ENCODE measurements at regions not wholly inside any gene's neighbourhood (a gene's known extent, or its start where the extent isn't known, plus 50 kb on each side); places are given as distances from the start of the nearest gene placed in this dataset.
A peak's percentile ranks its signal among the peaks of the same experiment; 100 is the strongest.

GRCh38 chr10:31689233-31689632 lies 239.4 kb downstream of the ARHGAP12 start:
- Histone ChIP-seq H3K27ac (ENCODE audit: low read depth, low read length) (no peak overlapping the region), H2BK120ac (ENCODE audit: low read depth, low read length) (no peak overlapping the region), H3K4me3 (ENCODE audit: low read length) (no peak overlapping the region), H3K23ac (ENCODE audit: low read length) (no peak overlapping the region), H3K9ac (ENCODE audit: low read length) (no peak overlapping the region), H3K4me2 (ENCODE audit: low read length) (no peak overlapping the region), H4K5ac (ENCODE audit: low read length) (no peak overlapping the region), H2BK15ac (replicated peaks; ENCODE audit: low read depth) (no peak overlapping the region), H2BK5ac (ENCODE audit: low read length) (no peak overlapping the region), H3K27me3 (ENCODE audit: insufficient read depth, low read length, poor library complexity) (no peaks in the 10 kb centered on the region), H3K79me1 (ENCODE audit: low read length) (no peaks in the 10 kb centered on the region), H3K36me3 (ENCODE audit: control insufficient read depth, insufficient read depth, low read length) (no peaks in the 10 kb centered on the region), H3K56ac (ENCODE audit: low read length) (no peak overlapping the region), H3K4ac (ENCODE audit: low read depth, low read length) (no peak overlapping the region), H3K4me1 (ENCODE audit: control insufficient read depth, low read depth, low read length) (no peaks in the 10 kb centered on the region), H3K18ac (ENCODE audit: low read length) (no peak overlapping the region), H4K8ac (ENCODE audit: low read depth, low read length) (no peak overlapping the region), H3K79me2 (ENCODE audit: control insufficient read depth, insufficient read depth, low read length) (no peaks in the 10 kb centered on the region), H2AK5ac (ENCODE audit: low read length) (no peak overlapping the region)
- no peak for DNase-seq
- no CpG with 5 or more reads among the region's 1 CpG for WGBS (ENCODE audit: extremely low coverage, insufficient coverage, low lambda C conversion rate)

- H3K4me3 ChIP-seq (ENCODE audit: low read length) = no peak overlapping the region
- no peak overlapping the region for H3K9ac ChIP-seq (ENCODE audit: low read length)
- no peak overlapping the region for H3K4ac ChIP-seq (ENCODE audit: low read depth, low read length)
- no peak overlapping the region for H3K27ac ChIP-seq (ENCODE audit: low read depth, low read length)
- H3K79me2 ChIP-seq (ENCODE audit: control insufficient read depth, insufficient read depth, low read length) = no peaks in the 10 kb centered on the region
- H2BK15ac ChIP-seq (replicated peaks; ENCODE audit: low read depth) = no peak overlapping the region
- H3K4me2 ChIP-seq (ENCODE audit: low read length) = no peak overlapping the region
- no peak overlapping the region for H4K5ac ChIP-seq (ENCODE audit: low read length)
- H2AK5ac ChIP-seq (ENCODE audit: low read length) = no peak overlapping the region
- H2BK5ac ChIP-seq (ENCODE audit: low read length) = no peak overlapping the region
- no peaks in the 10 kb centered on the region for H3K79me1 ChIP-seq (ENCODE audit: low read length)
- no peak overlapping the region for H3K23ac ChIP-seq (ENCODE audit: low read length)
- H3K36me3 ChIP-seq (ENCODE audit: control insufficient read depth, insufficient read depth, low read length) = no peaks in the 10 kb centered on the region
- no CpG with 5 or more reads among the region's 3 CpGs for WGBS (ENCODE audit: extremely low coverage, insufficient coverage, low lambda C conversion rate)
- DNase-seq = no peak
- no peak overlapping the region for H3K56ac ChIP-seq (ENCODE audit: low read length)
- H3K4me1 ChIP-seq (ENCODE audit: control insufficient read depth, low read depth, low read length) = no peaks in the 10 kb centered on the region
- no peak overlapping the region for H3K18ac ChIP-seq (ENCODE audit: low read length)
- no peak overlapping the region for H4K8ac ChIP-seq (ENCODE audit: low read depth, low read length)
- no peak overlapping the region for H2BK120ac ChIP-seq (ENCODE audit: low read depth, low read length)
- no peaks in the 10 kb centered on the region for H3K27me3 ChIP-seq (ENCODE audit: insufficient read depth, low read length, poor library complexity)
Observed at GRCh38 chr10:31687663-31688482, 240.8 kb downstream of the ARHGAP12 start.

- Histone ChIP-seq H3K23ac (ENCODE audit: low read length) (no peak overlapping the region), H2AK5ac (ENCODE audit: low read length) (no peak overlapping the region), H3K56ac (ENCODE audit: low read length) (no peak overlapping the region), H3K9ac (ENCODE audit: low read length) (no peak overlapping the region), H4K5ac (ENCODE audit: low read length) (no peak overlapping the region), H4K8ac (ENCODE audit: low read depth, low read length) (no peak overlapping the region), H2BK15ac (replicated peaks; ENCODE audit: low read depth) (no peak overlapping the region), H3K4me1 (ENCODE audit: control insufficient read depth, low read depth, low read length) (no peaks in the 10 kb centered on the region), H3K27ac (ENCODE audit: low read depth, low read length) (no peak overlapping the region), H3K4me2 (ENCODE audit: low read length) (no peak overlapping the region), H3K27me3 (ENCODE audit: insufficient read depth, low read length, poor library complexity) (no peaks in the 10 kb centered on the region), H2BK5ac (ENCODE audit: low read length) (no peak overlapping the region), H3K36me3 (ENCODE audit: control insufficient read depth, insufficient read depth, low read length) (no peaks in the 10 kb centered on the region), H3K79me1 (ENCODE audit: low read length) (no peaks in the 10 kb centered on the region), H2BK120ac (ENCODE audit: low read depth, low read length) (no peak overlapping the region), H3K18ac (ENCODE audit: low read length) (no peak overlapping the region), H3K4me3 (ENCODE audit: low read length) (no peak overlapping the region), H3K79me2 (ENCODE audit: control insufficient read depth, insufficient read depth, low read length) (no peaks in the 10 kb centered on the region), H3K4ac (ENCODE audit: low read depth, low read length) (no peak overlapping the region)
- DNase-seq = no peak
Observed at GRCh38 chr10:31686599-31686998, 242.0 kb downstream of the ARHGAP12 start.

DNA sequence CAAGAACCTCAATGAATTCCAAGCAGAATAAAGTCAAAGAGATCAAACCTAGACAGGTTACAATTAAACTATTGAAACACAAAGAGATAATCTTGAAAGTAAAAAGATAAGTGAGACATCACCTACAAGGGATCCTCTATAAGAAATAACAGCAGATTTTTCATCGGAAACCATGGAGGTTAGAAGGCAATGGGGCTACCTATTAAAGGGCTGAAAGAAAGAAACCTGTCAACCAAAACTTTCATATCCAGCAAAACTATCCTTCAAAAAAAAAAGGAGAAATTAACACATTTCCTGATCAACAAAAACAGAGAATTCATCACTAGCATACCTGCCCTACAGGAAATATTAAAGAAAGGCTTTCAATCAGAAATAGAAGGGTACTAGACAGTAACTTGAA lies 244.9 kb downstream of the ARHGAP12 start:
- Histone ChIP-seq H3K4me2 (ENCODE audit: low read length) (no peak overlapping the region), H3K36me3 (ENCODE audit: control insufficient read depth, insufficient read depth, low read length) (no peaks in the 10 kb centered on the region), H3K27ac (ENCODE audit: low read depth, low read length) (no peak overlapping the region), H2BK120ac (ENCODE audit: low read depth, low read length) (no peak overlapping the region), H3K27me3 (ENCODE audit: insufficient read depth, low read length, poor library complexity) (no peaks in the 10 kb centered on the region), H3K9ac (ENCODE audit: low read length) (no peak overlapping the region), H3K79me2 (ENCODE audit: control insufficient read depth, insufficient read depth, low read length) (no peaks in the 10 kb centered on the region), H3K23ac (ENCODE audit: low read length) (no peak overlapping the region), H3K4me1 (ENCODE audit: control insufficient read depth, low read depth, low read length) (no peaks in the 10 kb centered on the region), H2BK5ac (ENCODE audit: low read length) (no peak overlapping the region), H2AK5ac (ENCODE audit: low read length) (no peak overlapping the region), H2BK15ac (replicated peaks; ENCODE audit: low read depth) (no peak overlapping the region), H3K56ac (ENCODE audit: low read length) (no peak overlapping the region), H3K4ac (ENCODE audit: low read depth, low read length) (no peak overlapping the region), H4K8ac (ENCODE audit: low read depth, low read length) (no peak overlapping the region), H3K79me1 (ENCODE audit: low read length) (no peaks in the 10 kb centered on the region), H3K18ac (ENCODE audit: low read length) (no peak overlapping the region), H4K5ac (ENCODE audit: low read length) (no peak overlapping the region), H3K4me3 (ENCODE audit: low read length) (no peak overlapping the region)
- peak; percentile 69 for DNase-seq
- WGBS (ENCODE audit: extremely low coverage, insufficient coverage, low lambda C conversion rate) = no CpG with 5 or more reads among the region's 1 CpG

DNA sequence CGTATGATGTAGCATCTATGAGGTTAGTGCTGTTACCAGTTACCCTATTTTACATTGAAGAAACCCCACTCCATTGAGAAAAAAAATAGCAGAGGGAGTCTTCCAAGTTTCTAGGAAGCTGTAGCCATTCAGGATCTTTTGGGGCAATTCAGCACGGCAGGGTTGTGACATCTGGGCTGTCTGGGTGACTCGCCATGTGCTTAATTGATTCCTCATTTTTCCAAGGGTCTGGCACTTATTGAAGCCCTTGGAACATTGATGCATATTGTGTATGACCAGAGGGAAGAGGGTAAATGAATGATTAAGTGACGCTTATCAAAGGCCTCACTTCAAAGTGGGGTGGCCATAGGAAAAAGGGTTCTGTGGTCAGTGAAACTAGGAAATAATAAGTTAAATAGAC lies 248.7 kb downstream of the ARHGAP12 start:
- Histone ChIP-seq H3K36me3 (ENCODE audit: control insufficient read depth, insufficient read depth, low read length) (no peaks in the 10 kb centered on the region), H3K4me3 (ENCODE audit: low read length) (no peak overlapping the region), H3K23ac (ENCODE audit: low read length) (no peak overlapping the region), H2AK5ac (ENCODE audit: low read length) (no peak overlapping the region), H2BK120ac (ENCODE audit: low read depth, low read length) (no peak overlapping the region), H4K8ac (ENCODE audit: low read depth, low read length) (no peak overlapping the region), H3K4ac (ENCODE audit: low read depth, low read length) (no peak overlapping the region), H3K79me2 (ENCODE audit: control insufficient read depth, insufficient read depth, low read length) (no peaks in the 10 kb centered on the region), H3K56ac (ENCODE audit: low read length) (no peak overlapping the region), H3K4me1 (ENCODE audit: control insufficient read depth, low read depth, low read length) (peaks cover 9% of the 10 kb centered on the region), H3K18ac (ENCODE audit: low read length) (no peak overlapping the region), H4K5ac (ENCODE audit: low read length) (no peak overlapping the region), H2BK5ac (ENCODE audit: low read length) (no peak overlapping the region), H3K9ac (ENCODE audit: low read length) (no peak overlapping the region), H3K79me1 (ENCODE audit: low read length) (no peaks in the 10 kb centered on the region), H2BK15ac (replicated peaks; ENCODE audit: low read depth) (no peak overlapping the region), H3K4me2 (ENCODE audit: low read length) (no peak overlapping the region), H3K27me3 (ENCODE audit: insufficient read depth, low read length, poor library complexity) (no peaks in the 10 kb centered on the region), H3K27ac (ENCODE audit: low read depth, low read length) (no peak overlapping the region)
- WGBS (ENCODE audit: extremely low coverage, insufficient coverage, low lambda C conversion rate) = no CpG with 5 or more reads among the region's 4 CpGs
- DNase-seq = no peak
